PC-3 (cell line): ENCODE measurements at regions not wholly inside any gene's neighbourhood (a gene's known extent, or its start where the extent isn't known, plus 50 kb on each side); places are given as distances from the start of the nearest gene placed in this dataset.

Source experiments
- ATAC-seq: fragments of 200-7000 bp; cut with Tn5 transposase; 2 replicates; pipeline ENCODE4 v1.9.1; 2020; ENCODE audit warnings: mild to moderate bottlenecking, moderate library complexity
- BruUV-seq: library from RNA; stranded (reverse); fragments of 400-500 nt; replicated peaks from 2 replicates; lab custom pipeline; 2021; lab: Mats Ljungman, UMichigan
- CTCF ChIA-PET: fragments of 300-600 bp; sonication (Branson Sonifier 250); formaldehyde crosslinking; loops from one replicate; lab custom pipeline; 2022; ENCODE audit warnings: antibody characterized with exemption; lab: Charles Lee
- POLR2A ChIA-PET: fragments of 300-600 bp; sonication (Branson Sonifier 250); formaldehyde crosslinking; loops from one replicate; lab custom pipeline; 2022; ENCODE audit warnings: antibody characterized with exemption; ENCODE audit not compliant: unreplicated experiment; lab: Charles Lee
- DNase-seq: peaks from one replicate; pipeline ENCODE4 v3.0.0-alpha.2; 2015
- H2AFZ ChIP-seq: fragments of 300-600 bp; sonication (generic); 2 replicates; pipeline ENCODE4 v1.6.0; 2016; ENCODE audit warnings: antibody characterized with exemption, low read length
- H3F3A ChIP-seq: fragments of 300-600 bp; sonication (generic); one replicate; pipeline ENCODE4 v1.6.0; 2017; ENCODE audit warnings: antibody characterized with exemption, low read length, control low read depth, mild to moderate bottlenecking; ENCODE audit not compliant: unreplicated experiment
- H3K27ac ChIP-seq: fragments of 300-600 bp; sonication (generic); 2 replicates; pipeline ENCODE4 v1.5.1; 2016; ENCODE audit warnings: mild to moderate bottlenecking, low read length
- H3K27me3 ChIP-seq: fragments of 300-600 bp; sonication (generic); 2 replicates; pipeline ENCODE4 v1.6.1; 2016; ENCODE audit warnings: low read length, mixed read lengths
- H3K36me3 ChIP-seq: fragments of 300-600 bp; sonication (generic); 2 replicates; pipeline ENCODE4 v1.6.1; 2016; ENCODE audit warnings: low read depth, mixed run types, low read length, mixed read lengths
- H3K4me1 ChIP-seq: fragments of 300-600 bp; sonication (generic); 2 replicates; pipeline ENCODE4 v1.5.1; 2016; ENCODE audit warnings: low read length; ENCODE audit not compliant: insufficient read depth
- H3K4me2 ChIP-seq: fragments of 300-600 bp; sonication (generic); 2 replicates; pipeline ENCODE4 v1.6.0; 2016; ENCODE audit warnings: low read length
- H3K4me3 ChIP-seq: fragments of 300-600 bp; sonication (generic); 2 replicates; pipeline ENCODE4 v1.5.1; 2016; ENCODE audit warnings: mild to moderate bottlenecking, low read length, mixed read lengths
- H3K79me2 ChIP-seq: fragments of 300-600 bp; sonication (generic); 2 replicates; pipeline ENCODE4 v1.6.1; 2017; ENCODE audit warnings: low read length, mixed read lengths
- H3K9ac ChIP-seq: fragments of 300-600 bp; sonication (generic); 2 replicates; pipeline ENCODE4 v1.6.0; 2016; ENCODE audit warnings: mild to moderate bottlenecking, low read length
- H3K9me2 ChIP-seq: fragments of 300-600 bp; sonication (generic); replicated peaks from 2 replicates; pipeline ENCODE4 v1.6.1; 2016; ENCODE audit warnings: mixed run types, low read length, mixed read lengths
- H3K9me3 ChIP-seq: fragments of 300-600 bp; sonication (generic); 2 replicates; pipeline ENCODE4 v1.6.1; 2016; ENCODE audit warnings: low read length, mixed read lengths
- H4K20me1 ChIP-seq: fragments of 300-600 bp; sonication (generic); 2 replicates; pipeline ENCODE4 v1.6.1; 2016; ENCODE audit warnings: low read length, mixed read lengths
- CTCF ChIP-seq: fragments of 300-600 bp; sonication (generic); conservative IDR thresholded peaks from 2 replicates; pipeline ENCODE4 v1.5.1; 2017; ENCODE audit warnings: antibody characterized with exemption, low read depth, mild to moderate bottlenecking, low read length
- EZH2 ChIP-seq: fragments of 300-600 bp; sonication (generic); IDR thresholded peaks from one replicate; pipeline ENCODE4 v1.6.1; 2017; ENCODE audit warnings: antibody characterized with exemption, mild to moderate bottlenecking, low read length; ENCODE audit not compliant: unreplicated experiment
- EZH2phosphoT487 ChIP-seq: fragments of 300-600 bp; sonication (generic); IDR thresholded peaks from 2 replicates; pipeline ENCODE4 v1.6.1; 2018; ENCODE audit warnings: mild to moderate bottlenecking, antibody characterized with exemption, low read length, borderline replicate concordance
- intact Hi-C: fragments of 100-400 bp; cut with micrococcal nuclease; formaldehyde crosslinking; loops from 2 replicates; pipeline ENCODE4 v1.9.0; 2023

GRCh38 chr6:101266063-101266462, 127.4 kb upstream of the GRIK2 start:
- Histone ChIP-seq H3K9me3 (no peaks in the 10 kb centered on the region), H3K9me2 (no peaks in the 10 kb centered on the region), H3K4me2 (no peak overlapping the region), H3F3A (no peaks in the 10 kb centered on the region), H3K4me1 (no peaks in the 10 kb centered on the region), H2AFZ (no peak overlapping the region), H4K20me1 (no peaks in the 10 kb centered on the region), H3K79me2 (no peaks in the 10 kb centered on the region), H3K27ac (no peak overlapping the region), H3K4me3 (no peak overlapping the region), H3K36me3 (no peaks in the 10 kb centered on the region), H3K9ac (no peak overlapping the region), H3K27me3 (no peaks in the 10 kb centered on the region)
- CTCF ChIA-PET = no interaction called here
- no peak for TF ChIP-seq CTCF
- TF ChIP-seq EZH2phosphoT487 = no peak
- TF ChIP-seq EZH2 = no peak
- no peak for ATAC-seq
- POLR2A ChIA-PET = no interaction called here
- BruUV-seq = no TSS peak
- intact Hi-C loops = no loop called here
- DNase-seq = no peak

- ChIA-PET CTCF (no interaction called here), POLR2A (no interaction called here)
- H2AFZ ChIP-seq = no peak overlapping the region
- intact Hi-C loops = no loop called here
- BruUV-seq = no TSS peak
- ATAC-seq (no peak), DNase-seq (no peak)
- no peak for TF ChIP-seq CTCF
- TF ChIP-seq EZH2 = no peak
- TF ChIP-seq EZH2phosphoT487 = no peak
- no peaks in the 10 kb centered on the region for H3K9me3 ChIP-seq
- no peaks in the 10 kb centered on the region for H3K36me3 ChIP-seq
- no peaks in the 10 kb centered on the region for H4K20me1 ChIP-seq
- no peak overlapping the region for H3K9ac ChIP-seq
- no peaks in the 10 kb centered on the region for H3F3A ChIP-seq
- H3K79me2 ChIP-seq = no peaks in the 10 kb centered on the region
- no peak overlapping the region for H3K4me3 ChIP-seq
- H3K9me2 ChIP-seq = no peaks in the 10 kb centered on the region
- no peaks in the 10 kb centered on the region for H3K27me3 ChIP-seq
- no peak overlapping the region for H3K27ac ChIP-seq
- no peaks in the 10 kb centered on the region for H3K4me1 ChIP-seq
- H3K4me2 ChIP-seq = no peak overlapping the region
Measured at GRCh38 chr6:101268541-101268940, 125.0 kb upstream of the GRIK2 start.

GRCh38 chr6:101275251-101275650, 118.3 kb upstream of the GRIK2 start:
- H3K27me3 ChIP-seq = no peaks in the 10 kb centered on the region
- H3K27ac ChIP-seq = no peak overlapping the region
- ChIA-PET POLR2A (no interaction called here), CTCF (no interaction called here)
- H3K9ac ChIP-seq = no peak overlapping the region
- intact Hi-C loops = no loop called here
- no peaks in the 10 kb centered on the region for H3K9me2 ChIP-seq
- TF ChIP-seq EZH2 (no peak), CTCF (no peak), EZH2phosphoT487 (no peak)
- H3K4me2 ChIP-seq = no peak overlapping the region
- H4K20me1 ChIP-seq = no peaks in the 10 kb centered on the region
- H3F3A ChIP-seq = no peaks in the 10 kb centered on the region
- no peaks in the 10 kb centered on the region for H3K4me1 ChIP-seq
- no peaks in the 10 kb centered on the region for H3K79me2 ChIP-seq
- no peak for ATAC-seq
- no peak overlapping the region for H3K4me3 ChIP-seq
- no peaks in the 10 kb centered on the region for H3K36me3 ChIP-seq
- no peak for DNase-seq
- no TSS peak for BruUV-seq
- H2AFZ ChIP-seq = no peak overlapping the region
- no peaks in the 10 kb centered on the region for H3K9me3 ChIP-seq
